IMR-90 (cell line): ENCODE measurements at regions not wholly inside any gene's neighbourhood (a gene's known extent, or its start where the extent isn't known, plus 50 kb on each side); places are given as distances from the start of the nearest gene placed in this dataset.
"Not testable (repeated sequence)": the region's sequence is repeated elsewhere in the genome, so short reads cannot be mapped to it uniquely, and the experiment has no call there.

Experiments
- ATAC-seq: fragments of 200-7000 bp; cut with Tn5 transposase; 2 replicates; pipeline ENCODE4 v1.9.1; 2020; ENCODE audit warnings: low read depth, mild to moderate bottlenecking, moderate library complexity
- BruUV-seq: library from RNA; stranded (reverse); fragments of 400-500 nt; replicated peaks from 2 replicates; lab custom pipeline; 2021; lab: Mats Ljungman, UMichigan
- CTCF ChIA-PET: fragments of 300-600 bp; formaldehyde crosslinking; extraction: SDS; loops from one replicate; lab custom pipeline; 2021; ENCODE audit warnings: antibody characterized with exemption; lab: Yijun Ruan, JAX
- POLR2A ChIA-PET: fragments of 300-600 bp; sonication (Branson Sonifier 250); formaldehyde crosslinking; loops from one replicate; lab custom pipeline; 2022; ENCODE audit warnings: antibody characterized with exemption; ENCODE audit not compliant: unreplicated experiment; lab: Charles Lee
- DNase-seq: peaks from one replicate; pipeline ENCODE4 v3.0.0; 2013
- H2AFZ ChIP-seq: replicated peaks from 2 replicates; pipeline ENCODE3; 2013; ENCODE audit warnings: low read length, mild to moderate bottlenecking; ENCODE audit not compliant: poor library complexity
- H2AK5ac ChIP-seq: 2 replicates; pipeline ENCODE4 v1.6.1; 2013; ENCODE audit warnings: low read depth, low read length, inconsistent platforms
- H2AK9ac ChIP-seq: replicated peaks from 2 replicates; pipeline ENCODE3; 2013; ENCODE audit warnings: mild to moderate bottlenecking, low read depth, low read length, moderate library complexity; ENCODE audit not compliant: poor library complexity
- H2BK120ac ChIP-seq: 2 replicates; pipeline ENCODE4 v1.6.1; 2013; ENCODE audit warnings: low read depth, low read length, inconsistent platforms
- H2BK15ac ChIP-seq: 3 replicates; pipeline ENCODE4 v1.6.1; 2013; ENCODE audit warnings: low read depth, low read length, inconsistent platforms
- H2BK20ac ChIP-seq: 2 replicates; pipeline ENCODE4 v1.6.1; 2013; ENCODE audit warnings: low read depth, mild to moderate bottlenecking, inconsistent platforms, low read length, moderate library complexity
- H2BK5ac ChIP-seq: 2 replicates; pipeline ENCODE4 v1.6.1; 2013; ENCODE audit warnings: mild to moderate bottlenecking, low read depth, low read length, inconsistent platforms; ENCODE audit not compliant: poor library complexity, severe bottlenecking
- H3K14ac ChIP-seq: replicated peaks from 2 replicates; pipeline ENCODE4 v1.6.1; 2013; ENCODE audit warnings: low read depth, low read length, inconsistent platforms
- H3K18ac ChIP-seq: 2 replicates; pipeline ENCODE4 v1.6.1; 2013; ENCODE audit warnings: low read depth, low read length, control low read depth
- H3K23ac ChIP-seq: 2 replicates; pipeline ENCODE4 v1.6.1; 2013; ENCODE audit warnings: low read depth, low read length, inconsistent platforms
- H3K27ac ChIP-seq: 2 replicates; pipeline ENCODE4 v1.5.1; 2013; ENCODE audit warnings: mild to moderate bottlenecking, control low read depth, low read length; ENCODE audit not compliant: insufficient read depth
- H3K27me3 ChIP-seq: 2 replicates; pipeline ENCODE4 v1.6.1; 2013; ENCODE audit warnings: low read length; ENCODE audit not compliant: control insufficient read depth, insufficient read depth
- H3K36me3 ChIP-seq: 2 replicates; pipeline ENCODE4 v1.6.1; 2013; ENCODE audit warnings: low read length, mixed read lengths; ENCODE audit not compliant: control insufficient read depth, insufficient read depth
- H3K4ac ChIP-seq: 2 replicates; pipeline ENCODE4 v1.6.1; 2013; ENCODE audit warnings: low read depth, low read length, inconsistent platforms
- H3K4me1 ChIP-seq: 2 replicates; pipeline ENCODE4 v1.6.1; 2013; ENCODE audit warnings: low read length, mixed read lengths; ENCODE audit not compliant: control insufficient read depth, insufficient read depth
- H3K4me2 ChIP-seq: 2 replicates; pipeline ENCODE4 v1.6.1; 2013; ENCODE audit warnings: low read depth, mild to moderate bottlenecking, control low read depth, low read length, moderate library complexity
- H3K4me3 ChIP-seq: 2 replicates; pipeline ENCODE4 v1.5.1; 2013; ENCODE audit warnings: low read depth, mild to moderate bottlenecking, control low read depth, low read length, moderate library complexity; ENCODE audit not compliant: insufficient read depth
- H3K56ac ChIP-seq: 2 replicates; pipeline ENCODE4 v1.6.1; 2013; ENCODE audit warnings: low read length, inconsistent platforms; ENCODE audit not compliant: insufficient read depth; ENCODE audit errors: extremely low read depth
- H3K79me1 ChIP-seq, 2 experiments: 2 replicates each; pipeline ENCODE4 v1.6.1; 2013; ENCODE audit warnings: low read length in 2 of 2, inconsistent platforms in 1 of 2, low read depth in 1 of 2
- H3K9ac ChIP-seq: 2 replicates; pipeline ENCODE4 v1.6.1; 2013; ENCODE audit warnings: low read depth, low read length, control low read depth
- H3K9me1 ChIP-seq: 2 replicates; pipeline ENCODE4 v1.6.1; 2013; ENCODE audit warnings: low read length, inconsistent platforms; ENCODE audit not compliant: insufficient read depth
- H3K9me3 ChIP-seq: 2 replicates; pipeline ENCODE4 v1.6.1; 2013; ENCODE audit warnings: low read length; ENCODE audit not compliant: control insufficient read depth, insufficient read depth
- H4K20me1 ChIP-seq: 2 replicates; pipeline ENCODE4 v1.6.1; 2013; ENCODE audit warnings: low read length, inconsistent platforms; ENCODE audit not compliant: insufficient read depth
- H4K5ac ChIP-seq: 2 replicates; pipeline ENCODE4 v1.6.1; 2013; ENCODE audit warnings: mild to moderate bottlenecking, low read depth, low read length, control low read depth
- H4K8ac ChIP-seq, 2 experiments: 2 replicates each; pipeline ENCODE4 v1.6.1; 2013; ENCODE audit warnings: low read depth in 2 of 2, low read length in 2 of 2, control low read depth in 1 of 2, inconsistent platforms in 1 of 2
- H4K91ac ChIP-seq: 2 replicates; pipeline ENCODE4 v1.6.1; 2013; ENCODE audit warnings: low read depth, low read length, inconsistent platforms; ENCODE audit not compliant: insufficient read depth
- BHLHE40 ChIP-seq: fragments of 150-350 bp; IDR thresholded peaks from 2 replicates; pipeline ENCODE4 v1.6.1; 2016; ENCODE audit warnings: mild to moderate bottlenecking, low read depth, low read length
- CHD1 ChIP-seq: IDR thresholded peaks from 2 replicates; pipeline ENCODE4 v1.6.1; 2012; ENCODE audit warnings: low read depth, low read length, improper control_type of control experiment
- ELK1 ChIP-seq: fragments of 150-350 bp; IDR thresholded peaks from 2 replicates; pipeline ENCODE4 v1.6.1; 2016; ENCODE audit warnings: low read depth, mild to moderate bottlenecking, low read length, moderate library complexity, borderline replicate concordance
- FOS ChIP-seq: fragments of 150-350 bp; IDR thresholded peaks from 2 replicates; pipeline ENCODE4 v1.6.1; 2016; ENCODE audit warnings: low read depth, low read length
- NFE2L2 ChIP-seq: fragments of 150-350 bp; IDR thresholded peaks from 2 replicates; pipeline ENCODE4 v1.6.1; 2016; ENCODE audit warnings: low read depth, mild to moderate bottlenecking, low read length
- POLR2A ChIP-seq: IDR thresholded peaks from 2 replicates; pipeline ENCODE4 v1.6.1; 2012; ENCODE audit warnings: mild to moderate bottlenecking, low read depth, low read length
- RCOR1 ChIP-seq: IDR thresholded peaks from 2 replicates; pipeline ENCODE4 v1.6.1; 2012; ENCODE audit warnings: mild to moderate bottlenecking, low read length, improper control_type of control experiment; ENCODE audit not compliant: insufficient replicate concordance
- WGBS, 2 experiments: methylation state at CpG; one replicate each; pipeline versions ENCODE4 v1.1.5 to v1.1.7; 2013; ENCODE audit warnings: missing lambda C conversion rate in 2 of 2; ENCODE audit not compliant: insufficient read length in 1 of 2; ENCODE audit errors: extremely low coverage in 2 of 2; 5-methylcytosine and 5-hydroxymethylcytosine counted together
- dilution Hi-C: fragments of 300-500 bp; cut with HindIII; formaldehyde crosslinking; loops from one replicate; pipeline ENCODE4 v1.14.3; 2018; ENCODE audit warnings: low sequenced_read_pairs; ENCODE audit not compliant: unreplicated experiment
- in situ Hi-C: fragments of 300-500 bp; cut with MboI; formaldehyde crosslinking; loops from 3 replicates; pipeline ENCODE4 v1.14.3; 2019; ENCODE audit warnings: low sequenced_read_pairs, inconsistent platforms, mixed read lengths
- intact Hi-C: fragments of 100-400 bp; cut with micrococcal nuclease; formaldehyde crosslinking; loops from 2 replicates; pipeline ENCODE4 v1.10.0; 2022

DNA sequence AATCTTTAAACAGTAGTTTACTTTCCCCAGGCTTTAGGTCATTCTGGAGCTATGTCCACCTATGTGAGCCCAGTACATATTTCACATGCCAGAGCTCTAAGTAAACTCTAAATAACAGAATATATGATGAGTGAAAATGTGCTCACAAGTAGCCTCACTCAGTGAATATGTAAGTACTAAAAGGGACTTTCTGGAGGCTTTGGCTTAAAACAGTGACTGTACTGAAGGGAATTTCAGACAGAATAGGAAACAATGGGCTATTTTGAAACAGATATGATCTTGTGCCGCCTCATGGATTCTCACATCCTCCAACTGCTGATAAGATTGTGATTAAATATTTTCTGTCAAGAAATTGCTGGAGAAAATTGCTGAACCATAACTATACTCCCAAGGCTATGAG, 747.9 kb downstream of the SOCS6 start:
- Histone ChIP-seq H4K5ac (no peak overlapping the region), H3K4me2 (no peak overlapping the region), H2BK120ac (no peak overlapping the region), H2BK15ac (no peak overlapping the region), H2BK5ac (no peak overlapping the region), H4K20me1 (no peaks in the 10 kb centered on the region), H2AFZ (no peak overlapping the region), H2BK20ac (no peak overlapping the region), H3K4ac (no peak overlapping the region), H3K9me1 (no peaks in the 10 kb centered on the region), H3K27ac (no peak overlapping the region), H3K18ac (no peak overlapping the region), H3K27me3 (no peaks in the 10 kb centered on the region), H2AK5ac (no peak overlapping the region), H3K36me3 (no peaks in the 10 kb centered on the region), H3K9me3 (peaks cover 4% of the 10 kb centered on the region), H4K91ac (no peak overlapping the region), H3K14ac (no peak overlapping the region), H3K23ac (no peak overlapping the region), H3K9ac (no peak overlapping the region), H4K8ac (no peak overlapping the region), H2AK9ac (no peak overlapping the region), H3K56ac (no peak overlapping the region), H3K79me1 (no peaks in the 10 kb centered on the region), H3K4me3 (no peak overlapping the region), H3K4me1 (no peaks in the 10 kb centered on the region)
- ATAC-seq (no peak; the same call in 1 of the 2 replicates), DNase-seq (peak; percentile 59)
- intact Hi-C loops (no loop called here), in situ Hi-C loops (no loop called here), dilution Hi-C loops (no loop called here)
- TF ChIP-seq POLR2A (no peak), BHLHE40 (no peak), ELK1 (no peak), NFE2L2 (no peak), CHD1 (no peak), FOS (no peak), RCOR1 (no peak)
- CTCF ChIA-PET = no interaction called here
- no CpG with 5 or more reads among the region's 1 CpG for WGBS, 2 experiments
- no TSS peak for BruUV-seq
- POLR2A ChIA-PET = no interaction called here

- H3K4ac ChIP-seq, H2AFZ ChIP-seq, H4K5ac ChIP-seq, H2BK20ac ChIP-seq, CTCF ChIA-PET, H2AK9ac ChIP-seq, H3K4me1 ChIP-seq, intact Hi-C loops, H3K4me3 ChIP-seq, ATAC-seq, H4K91ac ChIP-seq, H3K9me1 ChIP-seq, H2AK5ac ChIP-seq, H3K23ac ChIP-seq, H3K79me1 ChIP-seq, DNase-seq, H2BK120ac ChIP-seq, H2BK15ac ChIP-seq, in situ Hi-C loops, H3K27me3 ChIP-seq, BruUV-seq, dilution Hi-C loops, H3K9ac ChIP-seq, H4K8ac ChIP-seq, H3K14ac ChIP-seq, H3K56ac ChIP-seq, H3K4me2 ChIP-seq, H4K20me1 ChIP-seq, POLR2A ChIA-PET, H2BK5ac ChIP-seq, H3K36me3 ChIP-seq, H3K27ac ChIP-seq, H3K18ac ChIP-seq: not testable (repeated sequence)
- WGBS, 2 experiments = 67% methylated on average over 4 of the region's 46 CpGs; no CpG with 5 or more reads in 1 of the 2 experiments
- peaks cover 13% of the 10 kb centered on the region for H3K9me3 ChIP-seq
Measured at GRCh38 chr18:71031296-71032191, 742.7 kb downstream of the SOCS6 start.
